Aorta (tissue), 5 donors: ENCODE measurements at regions not wholly inside any gene's neighbourhood (a gene's known extent, or its start where the extent isn't known, plus 50 kb on each side); places are given as distances from the start of the nearest gene placed in this dataset.
A peak's percentile ranks its signal among the peaks of the same experiment; 100 is the strongest.

ENCODE experiments used
- ATAC-seq: fragments of 200-7000 bp; cut with Tn5 transposase; one replicate; pipeline ENCODE4 v1.9.1; 2022; ENCODE audit warnings: moderate library complexity; ENCODE audit not compliant: low FRiP score
- DNase-seq, 2 donors: peaks; one replicate each; pipeline ENCODE4 v3.0.0-alpha.2; 2020
- H3K27ac ChIP-seq, 2 donors: one replicate each; pipeline ENCODE4 v1.5.1; 2013; ENCODE audit warnings: low read length in 2 of 2, mild to moderate bottlenecking in 2 of 2, moderate library complexity in 2 of 2, control low read depth in 1 of 2, inconsistent platforms in 1 of 2, low read depth in 1 of 2
- H3K27me3 ChIP-seq, 2 donors: one replicate each; pipeline ENCODE4 v1.6.1; 2013; ENCODE audit warnings: control low read depth in 1 of 2, low read length in 1 of 2, mild to moderate bottlenecking in 1 of 2, moderate library complexity in 1 of 2; ENCODE audit not compliant: insufficient read depth in 2 of 2, control insufficient read depth in 1 of 2
- H3K36me3 ChIP-seq, 2 donors: one replicate each; pipeline ENCODE4 v1.6.1; 2013; ENCODE audit warnings: control low read depth in 1 of 2, low read length in 1 of 2, mild to moderate bottlenecking in 1 of 2; ENCODE audit not compliant: insufficient read depth in 2 of 2, control insufficient read depth in 1 of 2
- H3K4me1 ChIP-seq, 2 donors: one replicate each; pipeline ENCODE4 v1.6.1; 2013; ENCODE audit warnings: low read length in 2 of 2, control low read depth in 1 of 2, mild to moderate bottlenecking in 1 of 2, moderate library complexity in 1 of 2; ENCODE audit not compliant: insufficient read depth in 2 of 2, control insufficient read depth in 1 of 2
- H3K4me3 ChIP-seq, 2 donors: one replicate each; pipeline ENCODE4 v1.5.1; 2013; ENCODE audit warnings: low read length in 2 of 2, control low read depth in 1 of 2, mild to moderate bottlenecking in 1 of 2
- H3K9me3 ChIP-seq: one replicate; pipeline ENCODE4 v1.6.1; 2013; ENCODE audit warnings: mild to moderate bottlenecking, low read length; ENCODE audit not compliant: control insufficient read depth
- WGBS, 2 donors: extraction: QIAGEN DNeasy Blood & Tissue Kit; methylation state at CpG; one replicate each; pipeline ENCODE4 v1.1.7; 2013; 5-methylcytosine and 5-hydroxymethylcytosine counted together
- intact Hi-C, 2 donors: fragments of 100-400 bp; cut with DNase I; formaldehyde crosslinking; loops; one replicate each; pipeline versions ENCODE4 v1.14.2 to v1.15.0; 2022
- donor health status: healthy with polysubstance abuse.
- donor health status: Bipolar disorder and iron deficiency.
- donor health status: DM: no; HTN: no; CAD: no.
- donor health status: DM: no; HTN: no; CAD: no.
- donor health status: DM: yes; HTN: yes; CAD: no.

GRCh38 chr4:97453186-97453585, 690.1 kb downstream of the STPG2 start:
- H3K9me3 ChIP-seq, result peaks cover 2% of the 10 kb centered on the region
- no peak overlapping the region for H3K4me3 ChIP-seq
- H3K36me3 ChIP-seq, result no peaks in the 10 kb centered on the region
- no peaks in the 10 kb centered on the region for H3K27me3 ChIP-seq
- DNase-seq (peak in 1 of 2 donors; percentile 50), ATAC-seq (no peak)
- WGBS, 2 donors, result 87 to 88% methylated on average over 6 of the region's 6 CpGs
- no peak overlapping the region for H3K27ac ChIP-seq
- intact Hi-C loops, result no loop called here
- no peaks in the 10 kb centered on the region for H3K4me1 ChIP-seq

GRCh38 chr4:97457253-97457652, 686.0 kb downstream of the STPG2 start:
- Histone ChIP-seq H3K4me3 (no peak overlapping the region), H3K4me1 (no peaks in the 10 kb centered on the region), H3K27me3 (no peaks in the 10 kb centered on the region), H3K9me3 (peaks cover 2% of the 10 kb centered on the region), H3K27ac (no peak overlapping the region), H3K36me3 (no peaks in the 10 kb centered on the region)
- ATAC-seq (no peak), DNase-seq (no peak)
- 64 to 65% methylated on average over 1 of the region's 1 CpG for WGBS, 2 donors
- intact Hi-C loops, result no loop called here

GRCh38 chr4:97468272-97468671, 675.0 kb downstream of the STPG2 start:
- H3K4me3 ChIP-seq, result no peak overlapping the region
- H3K27me3 ChIP-seq, result no peaks in the 10 kb centered on the region
- 84 to 89% methylated on average over 5 of the region's 5 CpGs for WGBS, 2 donors

GRCh38 chr4:97475621-97476020, 667.7 kb downstream of the STPG2 start:
- DNase-seq, result no peak
- intact Hi-C loops, result no loop called here
- no peaks in the 10 kb centered on the region for H3K27me3 ChIP-seq
- no peak for ATAC-seq
- no peak overlapping the region for H3K27ac ChIP-seq
- H3K4me3 ChIP-seq, result no peak overlapping the region
- 82 to 84% methylated on average over 3 of the region's 3 CpGs for WGBS, 2 donors
- no peaks in the 10 kb centered on the region for H3K4me1 ChIP-seq
- no peaks in the 10 kb centered on the region for H3K9me3 ChIP-seq
- H3K36me3 ChIP-seq, result no peaks in the 10 kb centered on the region

More at GRCh38 chr4:97468272-97468671, 675.0 kb downstream of the STPG2 start:
- ATAC-seq, result no peak
- H3K4me1 ChIP-seq, result no peaks in the 10 kb centered on the region
- no peak overlapping the region for H3K27ac ChIP-seq
- intact Hi-C loops, result no loop called here
- no peaks in the 10 kb centered on the region for H3K9me3 ChIP-seq
- H3K36me3 ChIP-seq, result no peaks in the 10 kb centered on the region
- DNase-seq, result no peak

- Histone ChIP-seq H3K27me3 (no peaks in the 10 kb centered on the region), H3K27ac (no peak overlapping the region), H3K4me3 (no peak overlapping the region), H3K4me1 (no peaks in the 10 kb centered on the region), H3K9me3 (no peaks in the 10 kb centered on the region), H3K36me3 (no peaks in the 10 kb centered on the region)
- DNase-seq (no peak), ATAC-seq (no peak)
- WGBS, 2 donors, result 82% methylated on average over 3 of the region's 3 CpGs
- intact Hi-C loops, result no loop called here
These were observed 665.3 kb downstream of the STPG2 start for GRCh38 chr4:97477974-97478373.

GRCh38 chr4:97479388-97479787, 663.9 kb downstream of the STPG2 start:
- 70 to 74% methylated on average over 1 of the region's 1 CpG for WGBS, 2 donors
- intact Hi-C loops, result no loop called here
- Histone ChIP-seq H3K36me3 (no peaks in the 10 kb centered on the region), H3K4me3 (no peak overlapping the region), H3K4me1 (no peaks in the 10 kb centered on the region), H3K9me3 (no peaks in the 10 kb centered on the region), H3K27ac (no peak overlapping the region), H3K27me3 (no peaks in the 10 kb centered on the region)
- DNase-seq (no peak), ATAC-seq (no peak)

GRCh38 chr4:97491856-97492255, 651.4 kb downstream of the STPG2 start:
- Histone ChIP-seq H3K4me1 (no peaks in the 10 kb centered on the region), H3K36me3 (no peaks in the 10 kb centered on the region), H3K9me3 (no peaks in the 10 kb centered on the region), H3K4me3 (no peak overlapping the region), H3K27ac (no peak overlapping the region), H3K27me3 (no peaks in the 10 kb centered on the region)
- DNase-seq, result no peak
- no peak for ATAC-seq
- intact Hi-C loops, result no loop called here
- WGBS, 2 donors, result 90% methylated on average over 3 of the region's 3 CpGs

GRCh38 chr4:97493815-97494518, 649.3 kb downstream of the STPG2 start:
- intact Hi-C loops, result no loop called here
- Histone ChIP-seq H3K9me3 (no peaks in the 10 kb centered on the region), H3K36me3 (no peaks in the 10 kb centered on the region), H3K27me3 (no peaks in the 10 kb centered on the region), H3K27ac (no peak overlapping the region), H3K4me3 (no peak overlapping the region), H3K4me1 (no peaks in the 10 kb centered on the region)
- DNase-seq (no peak), ATAC-seq (no peak)
- WGBS, 2 donors, result 9 to 10% methylated on average over 1 of the region's 1 CpG

GRCh38 chr4:97496298-97496873, 646.9 kb downstream of the STPG2 start:
- Histone ChIP-seq H3K9me3 (no peaks in the 10 kb centered on the region), H3K4me3 (no peak overlapping the region), H3K4me1 (no peaks in the 10 kb centered on the region), H3K36me3 (no peaks in the 10 kb centered on the region), H3K27ac (no peak overlapping the region), H3K27me3 (no peaks in the 10 kb centered on the region)
- whole genome bisulfite sequencing, 2 donors, result 26 to 30% methylated on average over 3 of the region's 3 CpGs
- intact Hi-C loops, result no loop called here
- ATAC-seq, result no peak
- DNase-seq, result no peak
